Activated T-cell treated with anti-CD3 and anti-CD28 coated beads, Interleukin-2, amount 50 U/mL, for 48 hours (primary cell): ENCODE measurements at regions not wholly inside any gene's neighbourhood (a gene's known extent, or its start where the extent isn't known, plus 50 kb on each side); places are given as distances from the start of the nearest gene placed in this dataset.
"Not testable (repeated sequence)": the region's sequence is repeated elsewhere in the genome, so short reads cannot be mapped to it uniquely, and the experiment has no call there.

Source experiments
- DNase-seq, 2 experiments: peaks; one replicate each; pipeline ENCODE4 v3.0.0-alpha.2; 2020

- no peak for DNase-seq
Observed at GRCh38 chr11:134976551-134976950, 564.5 kb upstream of the B3GAT1 start.

GRCh38 chr11:134975866-134976376, 563.9 kb upstream of the B3GAT1 start:
- DNase-seq: no peak

GRCh38 chr11:134973801-134974200, 561.8 kb upstream of the B3GAT1 start:
- DNase-seq: no peak

GRCh38 chr11:134971381-134971780, 559.3 kb upstream of the B3GAT1 start:
- DNase-seq: no peak

- no peak for DNase-seq
Observed at GRCh38 chr11:134967746-134968145, 555.7 kb upstream of the B3GAT1 start.

- not testable (repeated sequence) for DNase-seq
Observed at GRCh38 chr11:134961386-134961785, 549.3 kb upstream of the B3GAT1 start.

- no peak for DNase-seq
Observed at GRCh38 chr11:134958870-134959269, 546.8 kb upstream of the B3GAT1 start.

GRCh38 chr11:134958336-134958640, 546.2 kb upstream of the B3GAT1 start:
- no peak for DNase-seq

GRCh38 chr11:134957540-134958335, 545.7 kb upstream of the B3GAT1 start:
- no peak for DNase-seq

- DNase-seq: no peak
Observed at GRCh38 chr11:134956450-134957210, 544.6 kb upstream of the B3GAT1 start.

- DNase-seq: not testable (repeated sequence)
Observed at GRCh38 chr11:134955970-134956369, 543.9 kb upstream of the B3GAT1 start.

- DNase-seq: no peak
Observed at GRCh38 chr11:134955281-134955680, 543.2 kb upstream of the B3GAT1 start.

GRCh38 chr11:134954456-134954855, 542.4 kb upstream of the B3GAT1 start:
- not testable (repeated sequence) for DNase-seq

GRCh38 chr11:134953417-134953970, 541.5 kb upstream of the B3GAT1 start:
- not testable (repeated sequence) for DNase-seq

GRCh38 chr11:134951305-134951700, 539.3 kb upstream of the B3GAT1 start:
- no peak for DNase-seq

- DNase-seq: no peak
Observed at GRCh38 chr11:134950692-134951304, 538.8 kb upstream of the B3GAT1 start.

GRCh38 chr11:134949121-134950090, 537.4 kb upstream of the B3GAT1 start:
- DNase-seq: no peak

- no peak for DNase-seq
Observed at GRCh38 chr11:134947556-134947955, 535.5 kb upstream of the B3GAT1 start.

- no peak for DNase-seq
Observed at GRCh38 chr11:134945993-134946392, 534.0 kb upstream of the B3GAT1 start.

- DNase-seq: no peak
Observed at GRCh38 chr11:134944986-134945385, 532.9 kb upstream of the B3GAT1 start.

- DNase-seq: no peak
Observed at GRCh38 chr11:134944131-134944530, 532.1 kb upstream of the B3GAT1 start.

GRCh38 chr11:134943544-134943943, 531.5 kb upstream of the B3GAT1 start:
- DNase-seq: no peak
